NCI-H1417 treated with DMSO at 0.1 percent for 48 hours (cell line): ENCODE measurements at regions not wholly inside any gene's neighbourhood (a gene's known extent, or its start where the extent isn't known, plus 50 kb on each side); places are given as distances from the start of the nearest gene placed in this dataset.

Source experiments
- DNase-seq: peaks from one replicate; lab custom pipeline; 2025; lab: John Stamatoyannopoulos, UW

DNA sequence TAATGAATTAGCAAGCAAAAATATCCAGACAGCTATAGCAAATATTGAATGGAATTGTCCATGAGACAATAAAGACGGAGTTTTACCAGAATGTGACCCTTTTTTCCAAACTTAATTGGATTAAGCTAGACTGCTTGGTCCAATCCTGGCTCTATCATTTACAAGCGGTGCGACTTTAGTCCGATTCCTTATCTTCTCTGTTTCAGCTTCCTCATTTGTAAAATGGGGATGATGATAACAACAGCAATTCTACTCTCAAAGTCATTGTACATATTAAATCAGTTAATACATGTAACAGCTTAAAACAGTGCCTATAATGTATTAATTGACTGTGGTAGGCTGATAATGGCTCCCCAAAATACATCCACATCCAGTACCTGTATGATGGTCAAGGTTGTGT is 62.1 kb upstream of the CRBN start:
- DNase-seq = no peak

DNA sequence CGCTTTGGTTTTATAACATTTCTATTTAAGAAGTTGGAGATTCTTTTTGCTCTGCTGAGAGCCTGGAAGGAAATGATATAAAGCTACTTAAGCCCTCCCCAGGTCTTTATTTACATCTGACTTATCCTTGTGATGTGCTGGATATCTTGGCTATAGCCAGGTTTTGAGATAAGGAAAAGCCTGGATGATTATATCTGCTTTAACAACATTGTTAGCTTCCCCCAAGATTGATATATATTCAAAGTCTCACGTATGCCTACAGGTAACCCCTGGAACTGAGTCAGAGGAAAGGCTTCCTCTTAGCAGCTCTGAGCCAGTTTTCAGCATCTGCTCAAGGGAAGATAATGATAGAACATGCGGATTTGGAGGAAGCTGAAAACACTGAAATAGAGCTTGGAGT is 61.5 kb upstream of the CRBN start:
- no peak for DNase-seq

DNA sequence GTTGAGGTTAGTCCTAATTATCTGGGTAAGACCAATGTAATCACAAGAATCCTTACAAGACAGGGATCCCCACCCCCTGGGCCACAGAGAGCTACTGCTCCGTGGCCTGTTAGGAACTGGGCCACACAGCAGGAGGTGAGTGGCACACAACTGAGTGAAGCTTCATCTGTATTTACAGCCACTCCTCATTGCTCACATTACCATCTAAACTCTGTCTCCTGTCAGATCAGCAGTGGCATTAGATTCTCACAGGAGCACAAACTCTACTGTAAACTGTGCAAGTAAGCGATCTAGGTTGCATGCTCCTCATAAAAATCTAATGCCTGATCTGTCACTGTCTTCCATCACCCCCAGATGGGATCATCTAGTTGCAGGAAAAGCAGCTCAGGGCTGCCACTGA is 58.5 kb upstream of the CRBN start:
- DNase-seq = no peak

DNA sequence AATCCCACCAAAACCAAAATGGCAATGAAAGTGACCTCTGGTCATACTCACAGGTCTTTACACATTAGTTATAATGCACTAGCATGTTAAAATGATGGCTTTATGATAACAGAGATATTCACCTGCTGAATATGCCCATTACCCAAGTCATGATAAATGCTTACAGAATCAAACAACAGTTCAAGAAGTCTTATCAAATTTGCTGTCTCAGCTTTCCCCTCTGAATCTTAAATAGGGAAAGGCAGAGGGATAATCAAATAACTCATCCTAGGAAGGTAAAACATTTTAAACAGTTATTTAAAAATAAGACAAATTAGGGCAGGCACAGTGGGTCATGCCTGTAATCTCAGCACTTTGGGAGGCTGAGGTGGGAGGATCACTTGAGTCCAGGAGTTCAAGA is 52.8 kb upstream of the CRBN start:
- DNase-seq = no peak
